Stomach smooth muscle (tissue), 2 donors: ENCODE measurements at regions not wholly inside any gene's neighbourhood (a gene's known extent, or its start where the extent isn't known, plus 50 kb on each side); places are given as distances from the start of the nearest gene placed in this dataset.

Source experiments
- H3K27ac ChIP-seq: one replicate; pipeline ENCODE4 v1.7.0; 2013; ENCODE audit warnings: mild to moderate bottlenecking, low read length, inconsistent platforms
- H3K27me3 ChIP-seq, 2 donors: one replicate each; pipeline ENCODE4 v1.7.0; 2013; ENCODE audit warnings: low read length in 2 of 2; ENCODE audit not compliant: insufficient read depth in 2 of 2, control insufficient read depth in 1 of 2
- H3K36me3 ChIP-seq, 2 donors: one replicate each; pipeline ENCODE4 v1.7.0; 2013; ENCODE audit warnings: low read length in 2 of 2; ENCODE audit not compliant: control insufficient read depth in 2 of 2, insufficient read depth in 2 of 2
- H3K4me1 ChIP-seq: one replicate; pipeline ENCODE4 v1.7.0; 2013; ENCODE audit warnings: low read length; ENCODE audit not compliant: control insufficient read depth, insufficient read depth
- H3K4me3 ChIP-seq, 2 donors: one replicate each; pipeline ENCODE4 v1.7.0; 2013; ENCODE audit warnings: low read length in 2 of 2
- H3K9ac ChIP-seq, 2 donors: one replicate each; pipeline ENCODE4 v1.7.0; 2013; ENCODE audit warnings: low read length in 2 of 2, mild to moderate bottlenecking in 1 of 2
- H3K9me3 ChIP-seq, 2 donors: one replicate each; pipeline ENCODE4 v1.7.0; 2013; ENCODE audit warnings: low read length in 2 of 2; ENCODE audit not compliant: control insufficient read depth in 2 of 2
- donor health status: healthy.
- donor health status: Pancreatic carcinoma.

DNA sequence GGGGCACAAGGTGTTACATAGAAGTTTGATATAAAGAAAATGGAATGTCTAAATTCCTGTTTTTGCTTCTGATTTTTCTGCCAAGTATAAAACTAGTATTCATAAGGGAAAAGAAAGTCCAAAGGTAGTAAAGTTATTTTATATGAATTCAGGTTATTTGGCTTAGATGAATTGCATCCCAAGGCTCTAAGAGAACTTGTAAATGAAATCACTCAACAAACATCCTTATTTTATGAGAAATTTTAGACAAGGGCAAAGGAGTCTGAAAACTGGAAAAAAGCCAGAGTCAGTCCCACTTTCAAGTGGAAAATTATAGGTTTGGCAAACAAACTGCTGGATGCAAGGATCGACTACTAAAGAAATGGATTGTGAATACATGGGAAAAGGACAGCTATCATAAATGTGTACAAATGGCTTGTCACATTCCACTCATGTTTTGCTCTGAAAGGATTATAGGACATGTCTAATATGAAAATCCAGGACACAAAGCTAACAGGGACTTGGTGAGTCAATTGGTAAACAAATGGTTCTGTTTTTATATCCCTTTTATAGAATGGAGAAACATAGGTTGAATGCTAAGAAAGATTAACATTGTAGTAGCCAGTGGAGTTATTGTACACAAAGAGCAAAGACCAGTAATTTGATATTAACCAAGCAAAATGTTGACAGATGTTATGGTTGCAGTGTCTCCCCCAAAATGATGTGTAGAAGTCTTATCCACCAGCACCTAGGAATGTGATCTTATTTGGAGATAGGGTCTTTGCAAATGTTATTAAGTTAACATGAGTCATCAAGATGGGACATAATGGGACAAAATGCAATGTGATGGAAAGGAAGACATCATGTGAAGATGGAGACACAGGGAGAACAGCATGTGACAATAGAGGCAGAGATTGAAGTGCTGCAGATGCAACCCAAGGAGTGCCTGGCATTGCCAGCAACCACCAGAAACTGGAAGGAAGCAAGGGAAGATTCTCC lies 495.7 kb downstream of the TLE1 start:
- Histone ChIP-seq H3K27me3 (no peaks in the 10 kb centered on the region), H3K4me3 (no peak overlapping the region), H3K9ac (no peak overlapping the region), H3K4me1 (no peaks in the 10 kb centered on the region), H3K27ac (no peak overlapping the region), H3K9me3 (no peaks in the 10 kb centered on the region), H3K36me3 (no peaks in the 10 kb centered on the region)

DNA sequence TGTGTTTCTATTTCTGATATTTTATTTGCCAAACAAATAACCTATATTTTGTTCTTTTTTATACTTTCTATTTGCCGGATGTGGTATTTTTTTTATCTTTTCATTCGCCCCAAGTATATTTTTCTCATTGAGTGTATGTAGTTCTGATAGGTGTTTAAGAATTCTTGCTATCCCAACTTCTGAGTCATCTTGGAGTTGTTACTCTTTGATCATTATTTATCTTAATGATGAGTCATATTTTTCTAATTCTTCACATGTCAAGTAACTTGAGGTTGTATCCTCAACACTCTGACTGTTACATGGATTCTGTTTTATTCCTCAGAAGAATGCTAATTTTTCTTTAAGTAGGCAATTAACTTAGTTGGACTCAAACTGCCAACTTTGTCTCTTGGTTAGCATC lies 498.1 kb downstream of the TLE1 start:
- Histone ChIP-seq H3K36me3 (no peaks in the 10 kb centered on the region), H3K4me1 (no peaks in the 10 kb centered on the region), H3K9me3 (no peaks in the 10 kb centered on the region), H3K4me3 (no peak overlapping the region), H3K27ac (no peak overlapping the region), H3K27me3 (no peaks in the 10 kb centered on the region), H3K9ac (no peak overlapping the region)

DNA sequence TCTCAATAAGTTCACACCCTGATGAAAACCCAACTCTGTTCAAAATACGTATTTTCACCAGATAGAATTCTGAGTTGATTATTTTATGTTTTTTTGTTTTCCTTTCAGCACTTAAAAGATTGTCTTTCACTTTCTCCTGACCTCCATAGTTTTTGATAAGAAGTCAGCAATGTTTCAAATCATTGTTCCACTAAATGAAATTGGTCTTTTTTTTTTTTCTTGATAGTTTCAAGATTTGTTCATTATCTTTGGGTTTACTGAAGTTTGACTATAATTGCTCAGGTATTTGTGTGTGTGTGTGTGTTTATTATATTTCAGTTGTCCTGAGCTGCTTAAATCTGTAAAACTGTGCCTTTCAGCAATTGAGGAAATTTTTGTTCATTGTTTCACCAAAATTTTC lies 498.7 kb downstream of the TLE1 start:
- Histone ChIP-seq H3K27me3 (no peaks in the 10 kb centered on the region), H3K4me1 (no peaks in the 10 kb centered on the region), H3K36me3 (no peaks in the 10 kb centered on the region), H3K9me3 (no peaks in the 10 kb centered on the region), H3K27ac (no peak overlapping the region), H3K4me3 (no peak overlapping the region), H3K9ac (no peak overlapping the region)

DNA sequence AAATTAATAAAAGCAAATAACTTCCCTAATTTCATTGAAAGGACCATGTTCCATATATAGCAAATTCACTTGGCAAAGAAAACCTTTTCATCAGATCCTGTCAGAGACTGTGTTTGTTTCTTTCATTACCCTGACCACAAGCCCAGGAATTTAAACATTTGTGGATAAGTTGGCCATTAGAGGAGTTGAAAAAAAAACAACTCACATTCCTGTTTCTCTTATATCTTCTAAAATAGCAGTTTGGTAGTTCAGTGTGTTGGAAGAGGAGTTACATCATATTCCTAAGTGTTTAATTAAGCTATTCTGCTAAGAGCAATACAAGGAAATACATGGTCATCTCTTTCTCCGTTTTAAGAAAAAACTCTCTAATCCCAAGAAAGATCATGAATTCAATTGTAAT lies 505.6 kb downstream of the TLE1 start:
- Histone ChIP-seq H3K36me3 (no peaks in the 10 kb centered on the region), H3K27me3 (no peaks in the 10 kb centered on the region), H3K4me1 (peaks cover 6% of the 10 kb centered on the region), H3K9me3 (no peaks in the 10 kb centered on the region), H3K27ac (no peak overlapping the region), H3K4me3 (no peak overlapping the region), H3K9ac (no peak overlapping the region)

DNA sequence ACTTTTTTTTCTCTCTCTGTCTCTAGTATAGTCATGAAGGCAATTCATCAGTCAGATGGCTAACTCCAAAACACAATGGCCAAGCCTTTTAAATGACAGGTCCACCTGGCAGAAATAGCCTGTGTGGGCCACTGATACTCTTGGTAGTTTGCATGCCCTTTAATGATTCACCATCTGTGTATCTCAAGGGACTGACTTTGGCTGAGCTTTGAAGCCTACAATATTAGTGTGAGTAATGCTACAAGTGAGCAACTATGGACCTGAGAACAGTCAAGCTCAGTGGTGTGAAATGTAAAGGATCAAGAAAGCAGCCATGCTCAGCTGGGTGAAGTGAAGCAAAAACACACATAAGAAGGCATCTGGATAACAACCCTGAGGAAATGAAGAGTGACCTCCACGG lies 506.9 kb downstream of the TLE1 start:
- H3K36me3 ChIP-seq = no peaks in the 10 kb centered on the region
- no peaks in the 10 kb centered on the region for H3K9me3 ChIP-seq
- H3K27ac ChIP-seq = no peak overlapping the region
- no peak overlapping the region for H3K4me3 ChIP-seq
- no peaks in the 10 kb centered on the region for H3K27me3 ChIP-seq
- peaks cover 6% of the 10 kb centered on the region for H3K4me1 ChIP-seq
- H3K9ac ChIP-seq = no peak overlapping the region

DNA sequence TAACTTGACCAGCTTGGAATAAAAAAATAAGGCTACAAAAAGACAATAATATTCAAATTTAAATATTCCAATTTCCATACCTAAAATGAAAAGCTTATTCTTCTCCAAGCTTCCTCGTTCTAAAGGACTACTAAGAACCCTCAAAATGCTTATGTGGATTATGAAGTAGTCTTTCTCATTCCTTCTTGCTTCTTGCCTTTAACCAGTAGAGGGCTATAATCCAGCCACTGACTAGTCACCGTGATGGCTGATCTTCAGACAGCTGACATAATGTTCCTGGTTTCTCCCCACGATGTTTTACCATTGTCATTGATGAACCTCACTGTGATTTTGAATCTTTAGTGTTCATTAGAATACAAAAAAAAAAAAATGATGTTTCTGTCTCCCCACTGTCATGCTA lies 515.3 kb downstream of the TLE1 start:
- Histone ChIP-seq H3K4me1 (no peaks in the 10 kb centered on the region), H3K27me3 (no peaks in the 10 kb centered on the region), H3K9ac (no peak overlapping the region), H3K9me3 (peaks cover 0 to 3% of the 10 kb centered on the region in 2 donors), H3K4me3 (no peak overlapping the region), H3K36me3 (no peaks in the 10 kb centered on the region), H3K27ac (no peak overlapping the region)

DNA sequence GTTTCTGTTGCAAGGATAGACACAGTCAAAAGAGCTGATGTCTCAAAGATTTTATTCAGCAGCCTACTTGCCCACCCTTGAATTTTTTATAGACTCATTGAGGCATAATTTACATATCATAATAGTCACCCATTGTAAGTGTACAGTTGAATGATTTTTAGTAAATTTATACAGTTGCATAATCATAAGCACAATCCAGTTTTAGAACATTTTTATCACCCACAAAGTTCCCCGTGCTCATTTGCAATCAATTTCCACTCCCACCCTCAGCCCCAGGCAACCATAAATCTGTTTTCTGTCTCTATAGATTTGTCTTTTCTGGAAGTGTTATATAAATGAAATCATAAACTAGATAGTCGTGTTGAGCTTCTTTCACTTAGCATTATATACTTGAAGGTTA lies 517.7 kb downstream of the TLE1 start:
- no peak overlapping the region for H3K4me3 ChIP-seq
- H3K9ac ChIP-seq = no peak overlapping the region
- peaks cover 0 to 3% of the 10 kb centered on the region in 2 donors for H3K9me3 ChIP-seq
- H3K4me1 ChIP-seq = no peaks in the 10 kb centered on the region
- no peak overlapping the region for H3K27ac ChIP-seq
- no peaks in the 10 kb centered on the region for H3K36me3 ChIP-seq
- no peaks in the 10 kb centered on the region for H3K27me3 ChIP-seq

DNA sequence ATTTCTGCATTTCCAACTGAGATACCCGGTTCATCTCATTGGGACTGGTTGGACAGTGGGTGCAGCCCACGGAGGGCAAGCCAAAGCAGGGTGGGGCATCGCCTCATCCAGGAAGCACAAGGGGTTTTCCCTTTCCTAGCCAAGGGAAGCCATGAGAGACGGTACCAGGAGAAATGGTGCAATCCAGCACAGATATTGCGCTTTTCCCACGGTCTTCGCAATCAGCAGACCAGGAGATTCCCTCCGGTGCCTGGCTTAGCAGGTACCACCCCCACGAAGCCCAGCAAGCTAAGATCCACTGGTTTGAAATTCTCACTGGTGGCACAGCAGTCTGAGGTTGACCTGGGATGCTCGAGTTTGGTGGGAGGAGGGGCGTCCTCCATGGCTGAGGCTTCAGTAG lies 527.0 kb downstream of the TLE1 start:
- H3K9ac ChIP-seq = no peak overlapping the region
- H3K4me3 ChIP-seq = no peak overlapping the region
- no peaks in the 10 kb centered on the region for H3K27me3 ChIP-seq
- no peaks in the 10 kb centered on the region for H3K36me3 ChIP-seq
- H3K9me3 ChIP-seq = no peaks in the 10 kb centered on the region
- H3K4me1 ChIP-seq = no peaks in the 10 kb centered on the region
- no peak overlapping the region for H3K27ac ChIP-seq

DNA sequence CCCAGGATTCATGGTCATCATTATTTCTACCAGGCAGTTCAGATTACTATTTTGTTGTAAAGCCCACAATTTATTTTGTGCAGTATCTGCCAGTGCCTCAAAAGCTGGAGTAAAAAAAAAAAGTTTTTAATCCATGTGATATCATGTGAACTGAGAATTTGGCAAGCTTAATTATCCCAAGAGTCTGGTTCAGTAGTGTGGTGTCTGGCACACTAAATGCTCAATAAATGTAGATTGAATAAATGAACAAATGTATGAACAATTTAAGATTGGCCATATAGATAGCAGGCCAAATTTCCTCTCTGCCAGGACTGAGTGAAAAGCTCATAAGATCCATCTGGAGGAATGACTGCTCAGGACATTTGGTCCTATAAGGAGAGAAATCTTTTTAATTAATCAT lies 533.0 kb downstream of the TLE1 start:
- H3K4me1 ChIP-seq = no peaks in the 10 kb centered on the region

DNA sequence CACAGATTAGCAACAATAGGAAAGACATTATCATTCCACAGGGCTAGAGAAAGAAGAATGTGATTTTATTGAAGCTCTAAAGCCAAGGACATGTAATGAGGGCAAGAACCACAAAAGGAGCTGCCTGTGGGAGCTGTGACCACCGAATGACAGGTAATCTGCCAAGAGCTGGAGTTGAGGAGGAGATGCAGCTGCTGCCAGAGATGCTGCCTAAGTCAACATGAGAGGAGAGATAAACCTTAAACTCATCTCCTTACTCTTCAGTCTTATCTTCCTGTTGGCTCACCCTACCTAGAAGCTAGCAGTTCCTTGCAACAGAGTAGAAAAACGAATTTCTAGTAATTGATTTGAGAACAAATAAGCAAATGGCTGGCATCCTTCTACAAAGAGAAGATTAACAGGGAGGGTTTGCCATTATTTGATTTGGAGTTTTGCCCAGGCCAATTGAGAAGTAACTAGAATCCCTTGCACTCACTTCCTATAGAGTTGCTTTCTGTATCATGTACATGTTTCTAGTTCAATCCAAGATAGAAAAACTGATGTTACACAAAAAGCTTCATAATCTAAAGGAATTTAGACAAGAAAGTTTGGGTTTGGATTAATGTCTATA lies 539.2 kb downstream of the TLE1 start:
- no peak overlapping the region for H3K9ac ChIP-seq
- H3K4me1 ChIP-seq = no peaks in the 10 kb centered on the region
- peaks cover 0 to 4% of the 10 kb centered on the region in 2 donors for H3K9me3 ChIP-seq
- H3K36me3 ChIP-seq = no peaks in the 10 kb centered on the region
- H3K4me3 ChIP-seq = no peak overlapping the region
- H3K27ac ChIP-seq = no peak overlapping the region
- no peaks in the 10 kb centered on the region for H3K27me3 ChIP-seq

More for the DNA sequence above, 533.0 kb downstream of the TLE1 start:
- no peaks in the 10 kb centered on the region for H3K36me3 ChIP-seq
- H3K4me3 ChIP-seq = no peak overlapping the region
- H3K27ac ChIP-seq = no peak overlapping the region
- no peaks in the 10 kb centered on the region for H3K27me3 ChIP-seq
- H3K9ac ChIP-seq = no peak overlapping the region
- no peaks in the 10 kb centered on the region for H3K9me3 ChIP-seq
